Kidney epithelial cell (primary cell): ENCODE measurements at regions not wholly inside any gene's neighbourhood (a gene's known extent, or its start where the extent isn't known, plus 50 kb on each side); places are given as distances from the start of the nearest gene placed in this dataset.

Experiments used
- DNase-seq: peaks from one replicate; pipeline ENCODE4 v3.0.0-alpha.2; 2010; ENCODE audit warnings: low read depth
- H3K27me3 ChIP-seq: 2 replicates; pipeline ENCODE4 v1.6.0; 2011; ENCODE audit warnings: low read length; ENCODE audit not compliant: control insufficient read depth, insufficient read depth
- H3K36me3 ChIP-seq: 2 replicates; pipeline ENCODE4 v1.5.1; 2011; ENCODE audit warnings: low read length; ENCODE audit not compliant: control insufficient read depth, insufficient read depth
- H3K4me3 ChIP-seq: 2 replicates; pipeline ENCODE4 v1.5.1; 2011; ENCODE audit warnings: low read depth, mild to moderate bottlenecking, control low read depth, low read length
- CTCF ChIP-seq: IDR thresholded peaks from 2 replicates; pipeline ENCODE4 v1.5.1; 2011; ENCODE audit warnings: mild to moderate bottlenecking, moderate library complexity, low read length, control low read depth, inconsistent platforms; ENCODE audit not compliant: insufficient read depth, poor library complexity, severe bottlenecking

- DNase-seq: no peak
- no peaks in the 10 kb centered on the region for H3K36me3 ChIP-seq
- no peaks in the 10 kb centered on the region for H3K27me3 ChIP-seq
- TF ChIP-seq CTCF: no peak
- no peak overlapping the region for H3K4me3 ChIP-seq
Measured at GRCh38 chr14:52202151-52202550, 65.3 kb upstream of the PTGDR start.

GRCh38 chr14:52190337-52190931 is 77.1 kb upstream of the PTGDR start:
- no peak for TF ChIP-seq CTCF
- no peak overlapping the region for H3K4me3 ChIP-seq
- H3K27me3 ChIP-seq: no peaks in the 10 kb centered on the region
- no peaks in the 10 kb centered on the region for H3K36me3 ChIP-seq
- DNase-seq: no peak

GRCh38 chr14:52189325-52189724 is 78.2 kb upstream of the PTGDR start:
- H3K27me3 ChIP-seq: no peaks in the 10 kb centered on the region
- H3K36me3 ChIP-seq: no peaks in the 10 kb centered on the region
- no peak for DNase-seq
- no peak overlapping the region for H3K4me3 ChIP-seq
- TF ChIP-seq CTCF: no peak

- no peaks in the 10 kb centered on the region for H3K36me3 ChIP-seq
- no peak for DNase-seq
- no peak overlapping the region for H3K4me3 ChIP-seq
- no peak for TF ChIP-seq CTCF
- no peaks in the 10 kb centered on the region for H3K27me3 ChIP-seq
Measured at GRCh38 chr14:52188381-52188780, 79.1 kb upstream of the PTGDR start.

GRCh38 chr14:52185178-52185577 is 82.3 kb upstream of the PTGDR start:
- Histone ChIP-seq H3K4me3 (no peak overlapping the region), H3K27me3 (no peaks in the 10 kb centered on the region), H3K36me3 (no peaks in the 10 kb centered on the region)
- DNase-seq: no peak
- no peak for TF ChIP-seq CTCF

GRCh38 chr14:52182853-52183252 is 84.6 kb upstream of the PTGDR start:
- no peak for DNase-seq
- no peak for TF ChIP-seq CTCF
- Histone ChIP-seq H3K36me3 (no peaks in the 10 kb centered on the region), H3K4me3 (no peak overlapping the region), H3K27me3 (no peaks in the 10 kb centered on the region)
